VCaP (cell line): ENCODE measurements at regions not wholly inside any gene's neighbourhood (a gene's known extent, or its start where the extent isn't known, plus 50 kb on each side); places are given as distances from the start of the nearest gene placed in this dataset.

ENCODE experiments used
- H3K27ac ChIP-seq: fragments of 450-650 bp; 2 replicates; pipeline ENCODE4 v1.5.1; 2017
- TF ChIP-seq, protein P1 (sequence below): fragments of 450-650 bp; conservative IDR thresholded peaks from 2 replicates; pipeline ENCODE4 v1.5.1; 2017; ENCODE audit warnings: mild to moderate bottlenecking, moderate library complexity

DNA sequence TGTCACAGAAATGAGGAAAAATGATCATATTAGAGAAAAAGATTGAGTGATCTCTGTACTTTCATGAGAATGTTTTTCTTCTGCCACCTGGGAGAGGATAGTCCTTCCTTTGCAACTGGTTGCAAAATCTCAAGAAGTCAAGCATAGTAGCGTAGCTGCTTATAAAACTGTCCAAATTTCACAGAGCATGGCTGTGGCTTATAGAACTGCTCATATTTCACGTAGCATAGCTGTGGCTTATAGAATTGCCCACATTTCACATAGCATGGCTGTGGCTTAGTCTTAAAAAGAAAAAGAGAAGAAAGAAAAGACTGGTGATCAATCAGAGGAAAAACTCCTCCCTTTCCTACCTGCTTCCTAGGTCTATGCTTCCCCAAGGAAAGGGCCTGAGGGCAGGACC is 329.5 kb downstream of the SIPA1L2 start:
- TF ChIP-seq, protein P1, sequence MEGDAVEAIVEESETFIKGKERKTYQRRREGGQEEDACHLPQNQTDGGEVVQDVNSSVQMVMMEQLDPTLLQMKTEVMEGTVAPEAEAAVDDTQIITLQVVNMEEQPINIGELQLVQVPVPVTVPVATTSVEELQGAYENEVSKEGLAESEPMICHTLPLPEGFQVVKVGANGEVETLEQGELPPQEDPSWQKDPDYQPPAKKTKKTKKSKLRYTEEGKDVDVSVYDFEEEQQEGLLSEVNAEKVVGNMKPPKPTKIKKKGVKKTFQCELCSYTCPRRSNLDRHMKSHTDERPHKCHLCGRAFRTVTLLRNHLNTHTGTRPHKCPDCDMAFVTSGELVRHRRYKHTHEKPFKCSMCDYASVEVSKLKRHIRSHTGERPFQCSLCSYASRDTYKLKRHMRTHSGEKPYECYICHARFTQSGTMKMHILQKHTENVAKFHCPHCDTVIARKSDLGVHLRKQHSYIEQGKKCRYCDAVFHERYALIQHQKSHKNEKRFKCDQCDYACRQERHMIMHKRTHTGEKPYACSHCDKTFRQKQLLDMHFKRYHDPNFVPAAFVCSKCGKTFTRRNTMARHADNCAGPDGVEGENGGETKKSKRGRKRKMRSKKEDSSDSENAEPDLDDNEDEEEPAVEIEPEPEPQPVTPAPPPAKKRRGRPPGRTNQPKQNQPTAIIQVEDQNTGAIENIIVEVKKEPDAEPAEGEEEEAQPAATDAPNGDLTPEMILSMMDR, result no peak
- no peak overlapping the region for H3K27ac ChIP-seq

GRCh38 chr1:232296461-232296860 is 333.5 kb downstream of the SIPA1L2 start:
- TF ChIP-seq, protein P1, result no peak
- no peak overlapping the region for H3K27ac ChIP-seq

DNA sequence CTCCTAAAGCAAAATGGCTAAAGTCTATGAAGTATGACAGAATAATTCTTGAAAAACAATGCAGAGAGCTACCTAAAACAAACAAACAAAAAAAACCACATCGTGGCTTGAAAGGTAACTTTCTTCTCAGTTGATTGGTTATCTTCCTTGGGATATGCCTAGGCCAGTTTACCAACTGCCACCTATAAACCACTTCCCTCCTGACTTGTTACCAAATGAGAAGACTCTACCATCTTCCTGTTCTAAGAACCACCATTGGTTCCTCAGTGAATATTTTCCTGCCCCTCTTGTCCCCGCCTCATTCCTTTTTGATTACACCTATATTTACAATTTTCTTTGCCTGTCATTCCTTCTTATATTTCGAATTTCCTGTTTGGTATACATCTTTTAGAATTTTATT is 336.6 kb downstream of the SIPA1L2 start:
- no peak overlapping the region for H3K27ac ChIP-seq
- TF ChIP-seq, protein P1, result no peak

- TF ChIP-seq, protein P1, result no peak
- no peak overlapping the region for H3K27ac ChIP-seq
Measured at GRCh38 chr1:232292818-232293217, 337.1 kb downstream of the SIPA1L2 start.

DNA sequence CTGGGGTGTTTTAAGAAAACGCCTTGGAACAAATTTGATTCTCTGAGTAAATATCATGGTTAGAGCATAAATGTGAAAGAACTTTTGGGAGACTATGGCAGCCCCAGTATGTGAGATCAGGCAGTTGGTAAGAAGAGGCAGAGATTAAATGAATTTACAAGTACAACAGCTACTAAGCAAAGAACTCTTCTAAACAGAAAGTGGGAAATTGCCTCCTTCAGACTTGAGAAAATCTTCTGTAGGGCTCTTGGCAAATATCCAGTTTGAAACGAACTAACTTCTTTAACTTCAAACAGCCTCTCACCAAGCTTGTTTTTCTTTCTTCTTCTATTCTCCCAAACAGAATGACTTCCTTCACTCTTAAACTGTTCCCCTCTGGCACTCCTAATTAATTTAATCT is 337.7 kb downstream of the SIPA1L2 start:
- TF ChIP-seq, protein P1, result no peak
- no peak overlapping the region for H3K27ac ChIP-seq

GRCh38 chr1:232291681-232292080 is 338.3 kb downstream of the SIPA1L2 start:
- no peak overlapping the region for H3K27ac ChIP-seq
- TF ChIP-seq, protein P1, result no peak

DNA sequence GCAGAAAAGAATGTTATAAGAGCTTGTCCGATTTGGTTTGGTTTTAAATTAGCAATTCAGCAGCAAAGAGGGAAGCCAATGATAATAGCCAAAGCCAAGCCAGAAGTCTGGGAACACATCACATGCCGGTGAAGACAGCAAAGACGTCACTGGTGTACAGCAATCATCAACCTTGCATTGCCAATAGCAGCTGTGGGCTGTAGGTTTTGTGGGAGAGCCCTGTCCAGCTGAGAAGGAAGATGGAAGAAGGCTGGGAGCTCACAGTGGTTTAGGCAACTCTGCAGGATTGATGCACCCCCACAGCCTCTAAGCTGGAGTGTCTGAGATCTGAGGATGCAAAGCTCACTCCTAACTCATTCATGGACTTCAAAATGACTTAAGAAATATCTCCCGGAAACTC is 338.7 kb downstream of the SIPA1L2 start:
- H3K27ac ChIP-seq, result no peak overlapping the region
- TF ChIP-seq, protein P1, result no peak

GRCh38 chr1:232290570-232290969 is 339.4 kb downstream of the SIPA1L2 start:
- TF ChIP-seq, protein P1, result no peak
- H3K27ac ChIP-seq, result no peak overlapping the region
